OCI-LY1 (cell line): ENCODE measurements at regions not wholly inside any gene's neighbourhood (a gene's known extent, or its start where the extent isn't known, plus 50 kb on each side); places are given as distances from the start of the nearest gene placed in this dataset.
"Not testable (repeated sequence)": the region's sequence is repeated elsewhere in the genome, so short reads cannot be mapped to it uniquely, and the experiment has no call there.

Experiments
- H2AFZ ChIP-seq: fragments of 200-600 bp; sonication (generic), shearing (Covaris generic); 2 replicates; pipeline ENCODE4 v1.6.0; 2014; ENCODE audit warnings: antibody characterized with exemption, mild to moderate bottlenecking, low read length
- H3F3A ChIP-seq: fragments of 200-600 bp; sonication (generic), shearing (Covaris generic); 2 replicates; pipeline ENCODE4 v1.6.0; 2014; ENCODE audit warnings: mild to moderate bottlenecking, antibody characterized with exemption, low read length, moderate library complexity; ENCODE audit not compliant: insufficient read depth
- H3K27ac ChIP-seq: fragments of 200-600 bp; sonication (generic); 2 replicates; pipeline ENCODE4 v1.5.1; 2014; ENCODE audit warnings: low read length, mixed run types, mild to moderate bottlenecking, low read depth; ENCODE audit not compliant: poor library complexity, severe bottlenecking
- H3K27me3 ChIP-seq: fragments of 200-600 bp; sonication (generic); 2 replicates; pipeline ENCODE4 v1.6.0; 2014; ENCODE audit warnings: antibody characterized with exemption, mild to moderate bottlenecking, low read length, moderate library complexity; ENCODE audit not compliant: insufficient read depth
- H3K36me3 ChIP-seq: fragments of 200-600 bp; sonication (generic); 2 replicates; pipeline ENCODE4 v1.6.1; 2014; ENCODE audit warnings: mild to moderate bottlenecking, antibody characterized with exemption, low read length, moderate library complexity, mixed read lengths; ENCODE audit not compliant: insufficient read depth
- H3K4me1 ChIP-seq: fragments of 200-600 bp; sonication (generic); 2 replicates; pipeline ENCODE4 v1.5.1; 2014; ENCODE audit warnings: mild to moderate bottlenecking, low read length, moderate library complexity; ENCODE audit not compliant: insufficient read depth, severe bottlenecking
- H3K4me2 ChIP-seq: fragments of 200-600 bp; sonication (generic), shearing (Covaris generic); 2 replicates; pipeline ENCODE4 v1.6.1; 2014; ENCODE audit warnings: low read length
- H3K4me3 ChIP-seq: fragments of 200-600 bp; sonication (generic); 2 replicates; pipeline ENCODE4 v1.5.1; 2014; ENCODE audit warnings: low read length, low read depth, mild to moderate bottlenecking, mixed read lengths; ENCODE audit not compliant: poor library complexity, severe bottlenecking
- H3K79me2 ChIP-seq: fragments of 200-600 bp; shearing (Covaris generic); 2 replicates; pipeline ENCODE4 v1.6.1; 2016; ENCODE audit warnings: mixed run types, low read length, mixed read lengths; ENCODE audit not compliant: insufficient read depth
- H3K9ac ChIP-seq: fragments of 200-600 bp; sonication (generic), shearing (Covaris generic); 2 replicates; pipeline ENCODE4 v1.6.1; 2014; ENCODE audit warnings: mild to moderate bottlenecking, low read length, mixed read lengths
- H3K9me2 ChIP-seq: fragments of 200-600 bp; sonication (generic), shearing (Covaris generic); 2 replicates; pipeline ENCODE4 v1.6.1; 2014; ENCODE audit warnings: low read depth, mild to moderate bottlenecking, low read length, mixed read lengths
- H3K9me3 ChIP-seq: fragments of 200-600 bp; shearing (Covaris generic); 2 replicates; pipeline ENCODE4 v1.6.1; 2014; ENCODE audit warnings: low read length, mixed read lengths
- H4K20me1 ChIP-seq: fragments of 200-600 bp; sonication (generic), shearing (Covaris generic); 2 replicates; pipeline ENCODE4 v1.6.0; 2016; ENCODE audit warnings: mild to moderate bottlenecking, low read length; ENCODE audit not compliant: insufficient read depth
- EZH2 ChIP-seq: fragments of 200-600 bp; sonication (generic), shearing (Covaris generic); IDR thresholded peaks from 2 replicates; pipeline ENCODE4 v1.8.0; 2017; ENCODE audit warnings: borderline replicate concordance, mixed run types, mild to moderate bottlenecking, antibody characterized with exemption, low read length, moderate library complexity, mixed read lengths
- TF ChIP-seq, protein P1 (sequence below): fragments of 200-600 bp; sonication (generic), shearing (Covaris generic); IDR thresholded peaks from 2 replicates; pipeline ENCODE4 v1.5.1; 2017; ENCODE audit warnings: mild to moderate bottlenecking, antibody characterized with exemption, low read length, moderate library complexity, mixed read lengths

DNA sequence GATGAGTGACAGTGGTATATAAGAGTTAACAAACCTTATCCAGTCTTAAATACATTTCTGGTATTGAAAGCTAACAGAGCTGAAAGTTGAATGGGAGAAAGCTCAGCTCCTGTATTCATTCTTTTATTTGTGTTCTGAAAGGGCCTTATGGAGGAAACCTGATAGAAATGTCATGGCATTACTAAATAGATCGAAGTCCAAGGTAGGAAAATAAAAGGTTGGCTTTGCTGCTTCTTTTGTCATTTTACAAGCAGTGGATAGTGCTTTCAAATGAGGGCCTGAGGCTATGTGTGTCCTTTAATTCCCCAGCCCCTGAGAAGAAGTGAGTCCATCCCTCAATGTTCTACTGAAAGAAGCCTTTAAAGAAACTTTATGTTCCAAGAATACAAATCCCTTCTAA lies 974.3 kb upstream of the INTU start:
- H4K20me1 ChIP-seq = no peaks in the 10 kb centered on the region
- no peak overlapping the region for H2AFZ ChIP-seq
- H3K79me2 ChIP-seq = no peaks in the 10 kb centered on the region
- no peaks in the 10 kb centered on the region for H3F3A ChIP-seq
- no peaks in the 10 kb centered on the region for H3K9me2 ChIP-seq
- H3K4me1 ChIP-seq = no peaks in the 10 kb centered on the region
- no peaks in the 10 kb centered on the region for H3K27me3 ChIP-seq
- H3K27ac ChIP-seq = no peak overlapping the region
- no peak overlapping the region for H3K4me3 ChIP-seq
- no peak overlapping the region for H3K4me2 ChIP-seq
- H3K9ac ChIP-seq = no peak overlapping the region
- H3K9me3 ChIP-seq = no peaks in the 10 kb centered on the region
- no peaks in the 10 kb centered on the region for H3K36me3 ChIP-seq
- TF ChIP-seq, protein P1, sequence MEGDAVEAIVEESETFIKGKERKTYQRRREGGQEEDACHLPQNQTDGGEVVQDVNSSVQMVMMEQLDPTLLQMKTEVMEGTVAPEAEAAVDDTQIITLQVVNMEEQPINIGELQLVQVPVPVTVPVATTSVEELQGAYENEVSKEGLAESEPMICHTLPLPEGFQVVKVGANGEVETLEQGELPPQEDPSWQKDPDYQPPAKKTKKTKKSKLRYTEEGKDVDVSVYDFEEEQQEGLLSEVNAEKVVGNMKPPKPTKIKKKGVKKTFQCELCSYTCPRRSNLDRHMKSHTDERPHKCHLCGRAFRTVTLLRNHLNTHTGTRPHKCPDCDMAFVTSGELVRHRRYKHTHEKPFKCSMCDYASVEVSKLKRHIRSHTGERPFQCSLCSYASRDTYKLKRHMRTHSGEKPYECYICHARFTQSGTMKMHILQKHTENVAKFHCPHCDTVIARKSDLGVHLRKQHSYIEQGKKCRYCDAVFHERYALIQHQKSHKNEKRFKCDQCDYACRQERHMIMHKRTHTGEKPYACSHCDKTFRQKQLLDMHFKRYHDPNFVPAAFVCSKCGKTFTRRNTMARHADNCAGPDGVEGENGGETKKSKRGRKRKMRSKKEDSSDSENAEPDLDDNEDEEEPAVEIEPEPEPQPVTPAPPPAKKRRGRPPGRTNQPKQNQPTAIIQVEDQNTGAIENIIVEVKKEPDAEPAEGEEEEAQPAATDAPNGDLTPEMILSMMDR = no peak
- TF ChIP-seq EZH2 = no peak

GRCh38 chr4:126661194-126661593 lies 971.6 kb upstream of the INTU start:
- H3K4me1 ChIP-seq = no peaks in the 10 kb centered on the region
- H3K79me2 ChIP-seq = no peaks in the 10 kb centered on the region
- no peaks in the 10 kb centered on the region for H4K20me1 ChIP-seq
- H3F3A ChIP-seq = no peaks in the 10 kb centered on the region
- no peak overlapping the region for H3K9ac ChIP-seq
- H3K27me3 ChIP-seq = no peaks in the 10 kb centered on the region
- no peak overlapping the region for H3K4me2 ChIP-seq
- no peak overlapping the region for H3K4me3 ChIP-seq
- no peak overlapping the region for H3K27ac ChIP-seq
- no peak overlapping the region for H2AFZ ChIP-seq
- no peaks in the 10 kb centered on the region for H3K36me3 ChIP-seq
- no peaks in the 10 kb centered on the region for H3K9me2 ChIP-seq
- H3K9me3 ChIP-seq = no peaks in the 10 kb centered on the region
- TF ChIP-seq, protein P1 = no peak
- no peak for TF ChIP-seq EZH2

DNA sequence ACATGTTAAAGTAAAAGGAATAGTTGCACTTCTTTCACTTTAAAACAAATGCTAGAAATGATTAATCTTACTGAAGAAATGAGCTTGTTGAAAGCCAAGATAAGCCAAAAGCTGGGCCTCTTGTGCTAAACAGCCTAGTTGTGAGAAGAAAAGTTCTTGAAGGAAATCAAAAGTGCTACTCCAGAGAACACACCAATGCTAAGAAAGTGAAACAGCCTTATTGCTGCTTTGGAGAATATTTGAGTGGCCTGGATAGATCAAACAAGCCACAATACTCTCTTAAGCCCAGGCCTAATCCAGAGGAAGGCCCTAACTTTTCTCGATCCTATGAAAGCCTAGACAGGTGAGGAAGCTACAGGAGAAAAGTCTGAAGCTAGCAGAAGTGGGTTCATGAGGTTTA lies 967.9 kb upstream of the INTU start:
- Histone ChIP-seq H3K36me3 (no peaks in the 10 kb centered on the region), H3K9me3 (no peaks in the 10 kb centered on the region), H3K27me3 (no peaks in the 10 kb centered on the region), H3K4me1 (no peaks in the 10 kb centered on the region), H3K4me3 (no peak overlapping the region), H3K27ac (no peak overlapping the region), H4K20me1 (no peaks in the 10 kb centered on the region), H3K9ac (no peak overlapping the region), H3K79me2 (no peaks in the 10 kb centered on the region), H2AFZ (no peak overlapping the region), H3K9me2 (no peaks in the 10 kb centered on the region), H3K4me2 (no peak overlapping the region), H3F3A (no peaks in the 10 kb centered on the region)
- TF ChIP-seq EZH2 = no peak
- TF ChIP-seq, protein P1 = no peak

GRCh38 chr4:126670038-126670437 lies 962.7 kb upstream of the INTU start:
- not testable (repeated sequence) for H3K4me1 ChIP-seq, H3K4me2 ChIP-seq, H3F3A ChIP-seq, H3K4me3 ChIP-seq, H3K27ac ChIP-seq, H3K27me3 ChIP-seq, H4K20me1 ChIP-seq, H3K9me2 ChIP-seq, H3K9me3 ChIP-seq, H3K79me2 ChIP-seq, H3K9ac ChIP-seq, H3K36me3 ChIP-seq, H2AFZ ChIP-seq
